HepG2 (cell line): ENCODE measurements at regions not wholly inside any gene's neighbourhood (a gene's known extent, or its start where the extent isn't known, plus 50 kb on each side); places are given as distances from the start of the nearest gene placed in this dataset.

Experiments used
- ATAC-seq: fragments of 200-7000 bp; cut with Tn5 transposase; 3 replicates; pipeline ENCODE4 v1.9.1; 2020; ENCODE audit warnings: mild to moderate bottlenecking, moderate library complexity
- BruUV-seq: library from RNA; stranded (reverse); fragments of 400-500 nt; replicated peaks from 2 replicates; lab custom pipeline; 2021; lab: Mats Ljungman, UMichigan
- CTCF ChIA-PET: fragments of 300-600 bp; formaldehyde crosslinking; extraction: SDS; loops from one replicate; lab custom pipeline; 2021; ENCODE audit warnings: low total read pairs, inconsistent platforms, low intra/inter-chr PET ratio; lab: Yijun Ruan, JAX
- POLR2A ChIA-PET: fragments of 350-600 bp; sonication (Branson Sonifier 250); formaldehyde crosslinking; loops from one replicate; lab custom pipeline; 2020; ENCODE audit warnings: antibody characterized with exemption, inconsistent platforms; lab: Yijun Ruan, JAX
- DNase-seq: peaks from one replicate; pipeline ENCODE4 v3.0.0-alpha.2; 2015; ENCODE audit warnings: low spot score
- FAIRE-seq: peaks from 3 replicates; lab custom pipeline; 2011; peaks lifted over from hg19 to GRCh38; lab: Jason Lieb, UNC
- H2AFZ ChIP-seq: one replicate; pipeline ENCODE4 v1.6.1; 2011; ENCODE audit warnings: low read length, inconsistent platforms
- H3K27ac ChIP-seq: fragments of 300-600 bp; 3 replicates; pipeline ENCODE4 v1.8.0; 2011; ENCODE audit warnings: mixed run types, mild to moderate bottlenecking, mixed read lengths, low read length, inconsistent platforms; ENCODE audit not compliant: insufficient read depth; ENCODE audit errors: extremely low read length
- H3K27me3 ChIP-seq, 2 experiments: fragments of 200-600 bp in 1 of 2; 2 replicates in 1 of 2; 3 replicates in 1 of 2; pipeline versions ENCODE4 v1.6.0 to v1.8.0; 2011; ENCODE audit warnings: low read length in 2 of 2, mild to moderate bottlenecking in 2 of 2, moderate library complexity in 2 of 2, inconsistent platforms in 1 of 2; ENCODE audit not compliant: insufficient read depth in 2 of 2, control insufficient read depth in 1 of 2
- H3K36me3 ChIP-seq, 2 experiments: fragments of 200-600 bp in 1 of 2; replicated peaks in 1 of 2; 2 replicates in 1 of 2; 3 replicates in 1 of 2; pipeline versions ENCODE4 v1.5.1 to v1.8.0; 2011; ENCODE audit warnings: low read length in 2 of 2, inconsistent platforms in 1 of 2; ENCODE audit not compliant: insufficient read depth in 2 of 2, control insufficient read depth in 1 of 2
- H3K4me1 ChIP-seq: 2 replicates; pipeline ENCODE4 v1.5.1; 2012; ENCODE audit warnings: low read length, inconsistent platforms; ENCODE audit not compliant: insufficient read depth
- H3K4me2 ChIP-seq: 2 replicates; pipeline ENCODE4 v1.6.0; 2011; ENCODE audit warnings: low read depth, low read length, inconsistent platforms
- H3K4me3 ChIP-seq, 3 experiments: fragments of 200-600 bp in 1 of 3; sonication (generic), shearing (Covaris generic) in 1 of 3; replicated peaks in 1 of 3; 2 replicates each; pipeline ENCODE4 v1.5.1; 2011 to 2016; ENCODE audit warnings: low read length in 3 of 3, inconsistent platforms in 2 of 3, low read depth in 2 of 3, mild to moderate bottlenecking in 2 of 3, control low read depth in 1 of 3, mixed read lengths in 1 of 3; ENCODE audit not compliant: insufficient read depth in 1 of 3
- H3K79me2 ChIP-seq: one replicate; pipeline ENCODE4 v1.6.1; 2011; ENCODE audit warnings: low read length, inconsistent platforms; ENCODE audit not compliant: insufficient read depth
- H3K9ac ChIP-seq: 2 replicates; pipeline ENCODE4 v1.6.0; 2011; ENCODE audit warnings: mild to moderate bottlenecking, low read depth, low read length, inconsistent platforms; ENCODE audit not compliant: insufficient read depth
- H3K9me3 ChIP-seq: 2 replicates; pipeline ENCODE4 v1.5.1; 2012; ENCODE audit warnings: mild to moderate bottlenecking, low read length
- H4K20me1 ChIP-seq: 2 replicates; pipeline ENCODE4 v1.6.0; 2011; ENCODE audit warnings: inconsistent platforms, mild to moderate bottlenecking, low read length, moderate library complexity; ENCODE audit not compliant: insufficient read depth
- BCL6 ChIP-seq: IDR thresholded peaks from 2 replicates; pipeline ENCODE4 v1.6.1; 2016; ENCODE audit warnings: missing genetic modification reagents, missing compliant biosample characterization
- FOXA1 ChIP-seq, 2 experiments: fragments of 450-650 bp in 1 of 2; sonication (generic) in 1 of 2; formaldehyde crosslinking in 1 of 2; IDR thresholded peaks; 2 replicates each; pipeline versions ENCODE4 v1.4.0 to v1.6.1; 2016 to 2020; ENCODE audit warnings: missing genetic modification reagents in 1 of 2
- FOXA3 ChIP-seq: IDR thresholded peaks from 2 replicates; pipeline ENCODE4 v1.6.1; 2016; ENCODE audit warnings: missing genetic modification reagents, missing compliant biosample characterization
- HES4 ChIP-seq: sonication (generic); formaldehyde crosslinking; IDR thresholded peaks from 2 replicates; pipeline ENCODE4 v1.9.0; 2021; ENCODE audit warnings: mild to moderate bottlenecking, missing genetic modification reagents, borderline replicate concordance
- POGZ ChIP-seq: sonication (generic); formaldehyde crosslinking; IDR thresholded peaks from 2 replicates; pipeline ENCODE4 v1.4.0; 2020; ENCODE audit warnings: mild to moderate bottlenecking, missing genetic modification reagents
- SOX5 ChIP-seq: IDR thresholded peaks from 2 replicates; pipeline ENCODE4 v1.6.1; 2016; ENCODE audit warnings: borderline replicate concordance
- SOX6 ChIP-seq, 2 experiments: fragments of 450-650 bp in 1 of 2; sonication (generic) in 1 of 2; formaldehyde crosslinking in 1 of 2; IDR thresholded peaks; 2 replicates each; pipeline versions ENCODE4 v1.4.0 to v1.6.1; 2017 to 2020; ENCODE audit warnings: antibody characterized with exemption in 1 of 2, mild to moderate bottlenecking in 1 of 2, missing genetic modification reagents in 1 of 2
- ZNF18 ChIP-seq: sonication (generic); formaldehyde crosslinking; IDR thresholded peaks from 2 replicates; pipeline ENCODE4 v1.8.0; 2022; ENCODE audit warnings: mild to moderate bottlenecking, missing genetic modification reagents; ENCODE audit not compliant: insufficient replicate concordance
- WGBS: methylation state at CpG from one replicate; pipeline ENCODE4 v1.1.6; 2017; ENCODE audit warnings: low lambda C conversion rate; 5-methylcytosine and 5-hydroxymethylcytosine counted together
- in situ Hi-C: cut with HindIII; loops from 2 replicates; pipeline ENCODE4 v1.10.0; 2017; ENCODE audit warnings: low pct_unique_long_range_greater_than_20kb; ENCODE audit not compliant: extremely low pct_ligation_motif_present
- intact Hi-C: fragments of 100-400 bp; cut with micrococcal nuclease; formaldehyde crosslinking; loops from one replicate; pipeline ENCODE4 v1.10.0; 2022; ENCODE audit not compliant: unreplicated experiment
- TF ChIP-seq, protein P1 (sequence below): sonication (generic); formaldehyde crosslinking; IDR thresholded peaks from 2 replicates; pipeline ENCODE4 v1.5.0; 2020; ENCODE audit warnings: missing genetic modification reagents
- TF ChIP-seq, protein P2 (sequence below): sonication (generic); formaldehyde crosslinking; IDR thresholded peaks from 2 replicates; pipeline ENCODE4 v1.5.0; 2020; ENCODE audit warnings: missing genetic modification reagents
- TF ChIP-seq, protein P3 (sequence below): sonication (generic); formaldehyde crosslinking; IDR thresholded peaks from 2 replicates; pipeline ENCODE4 v1.4.0; 2020; ENCODE audit warnings: mild to moderate bottlenecking, missing genetic modification reagents
- TF ChIP-seq, protein P4 (sequence below): sonication (generic); formaldehyde crosslinking; IDR thresholded peaks from 2 replicates; pipeline ENCODE4 v1.4.0; 2020; ENCODE audit warnings: missing genetic modification reagents
- TF ChIP-seq, protein P5 (sequence below): sonication (generic); IDR thresholded peaks from 2 replicates; pipeline ENCODE4 v1.6.1; 2016; ENCODE audit warnings: low read depth, borderline replicate concordance

DNA sequence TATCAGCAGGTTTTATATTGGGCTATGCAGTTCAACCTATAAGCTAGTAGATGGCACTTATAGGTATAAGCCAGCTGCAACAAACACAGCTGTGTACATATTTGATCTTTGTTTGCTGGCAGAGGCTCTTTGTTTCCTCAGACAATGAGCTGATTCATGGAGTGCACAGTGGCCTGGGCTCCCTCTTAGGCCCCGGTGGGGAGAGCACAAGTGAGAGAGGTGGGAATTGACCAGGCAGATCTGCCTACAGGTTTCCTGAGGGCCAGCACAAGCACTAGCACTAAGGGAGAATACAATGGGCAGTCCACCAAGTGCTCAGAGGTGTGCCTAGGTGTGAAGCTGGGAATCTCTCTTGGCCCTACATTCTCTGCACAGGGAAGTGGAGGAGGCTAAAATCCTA, 1390.7 kb downstream of the SLITRK5 start:
- ATAC-seq (peak; percentile 95), FAIRE-seq (no peak), DNase-seq (peak; percentile 65)
- Histone ChIP-seq H3K36me3 (no peaks in the 10 kb centered on the region), H3K4me3 (no peak overlapping the region), H2AFZ (no peak overlapping the region), H3K4me2 (peak overlapping the region; percentile 18; the same call in 1 of the 2 replicates), H3K79me2 (no peaks in the 10 kb centered on the region), H3K9me3 (no peaks in the 10 kb centered on the region), H3K27ac (no peak overlapping the region), H3K9ac (no peak overlapping the region), H3K27me3 (no peaks in the 10 kb centered on the region), H3K4me1 (peaks cover 7% of the 10 kb centered on the region), H4K20me1 (no peaks in the 10 kb centered on the region)
- in situ Hi-C loops = loop anchor here (25.0 kb wide), 1 partner anchor 1000 kb away; no protein-coding TSS in a partner anchor
- no TSS peak for BruUV-seq
- no CpG with 5 or more reads among the region's 1 CpG for WGBS
- CTCF ChIA-PET = no interaction called here
- POLR2A ChIA-PET = no interaction called here
- intact Hi-C loops = loop anchor here (10.0 kb wide), 1 partner anchor 177 kb away; no protein-coding TSS in a partner anchor
- TF ChIP-seq POGZ (CRISPR knock-in tag) = 0 out of 2 replicates have a peak, but pooled peaks have one; percentile 21
- TF ChIP-seq ZNF18 = peak; percentile 54
- no peak for TF ChIP-seq FOXA1 (IDR thresholded peaks at IDR 0.05)
- TF ChIP-seq FOXA1 (CRISPR knock-in tag; IDR thresholded peaks at IDR 0.05) = peak; percentile 56; the same call in 1 of the 2 replicates
- TF ChIP-seq, protein P1, sequence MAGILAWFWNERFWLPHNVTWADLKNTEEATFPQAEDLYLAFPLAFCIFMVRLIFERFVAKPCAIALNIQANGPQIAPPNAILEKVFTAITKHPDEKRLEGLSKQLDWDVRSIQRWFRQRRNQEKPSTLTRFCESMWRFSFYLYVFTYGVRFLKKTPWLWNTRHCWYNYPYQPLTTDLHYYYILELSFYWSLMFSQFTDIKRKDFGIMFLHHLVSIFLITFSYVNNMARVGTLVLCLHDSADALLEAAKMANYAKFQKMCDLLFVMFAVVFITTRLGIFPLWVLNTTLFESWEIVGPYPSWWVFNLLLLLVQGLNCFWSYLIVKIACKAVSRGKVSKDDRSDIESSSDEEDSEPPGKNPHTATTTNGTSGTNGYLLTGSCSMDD (CRISPR knock-in tag) = no peak
- TF ChIP-seq, protein P2, sequence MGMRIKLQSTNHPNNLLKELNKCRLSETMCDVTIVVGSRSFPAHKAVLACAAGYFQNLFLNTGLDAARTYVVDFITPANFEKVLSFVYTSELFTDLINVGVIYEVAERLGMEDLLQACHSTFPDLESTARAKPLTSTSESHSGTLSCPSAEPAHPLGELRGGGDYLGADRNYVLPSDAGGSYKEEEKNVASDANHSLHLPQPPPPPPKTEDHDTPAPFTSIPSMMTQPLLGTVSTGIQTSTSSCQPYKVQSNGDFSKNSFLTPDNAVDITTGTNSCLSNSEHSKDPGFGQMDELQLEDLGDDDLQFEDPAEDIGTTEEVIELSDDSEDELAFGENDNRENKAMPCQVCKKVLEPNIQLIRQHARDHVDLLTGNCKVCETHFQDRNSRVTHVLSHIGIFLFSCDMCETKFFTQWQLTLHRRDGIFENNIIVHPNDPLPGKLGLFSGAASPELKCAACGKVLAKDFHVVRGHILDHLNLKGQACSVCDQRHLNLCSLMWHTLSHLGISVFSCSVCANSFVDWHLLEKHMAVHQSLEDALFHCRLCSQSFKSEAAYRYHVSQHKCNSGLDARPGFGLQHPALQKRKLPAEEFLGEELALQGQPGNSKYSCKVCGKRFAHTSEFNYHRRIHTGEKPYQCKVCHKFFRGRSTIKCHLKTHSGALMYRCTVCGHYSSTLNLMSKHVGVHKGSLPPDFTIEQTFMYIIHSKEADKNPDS (CRISPR knock-in tag) = no peak
- TF ChIP-seq SOX5 (CRISPR knock-in tag) = peak; percentile 93; the same call in 1 of the 2 replicates
- TF ChIP-seq, protein P3, sequence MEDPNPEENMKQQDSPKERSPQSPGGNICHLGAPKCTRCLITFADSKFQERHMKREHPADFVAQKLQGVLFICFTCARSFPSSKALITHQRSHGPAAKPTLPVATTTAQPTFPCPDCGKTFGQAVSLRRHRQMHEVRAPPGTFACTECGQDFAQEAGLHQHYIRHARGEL (CRISPR knock-in tag) = no peak
- TF ChIP-seq, protein P4, sequence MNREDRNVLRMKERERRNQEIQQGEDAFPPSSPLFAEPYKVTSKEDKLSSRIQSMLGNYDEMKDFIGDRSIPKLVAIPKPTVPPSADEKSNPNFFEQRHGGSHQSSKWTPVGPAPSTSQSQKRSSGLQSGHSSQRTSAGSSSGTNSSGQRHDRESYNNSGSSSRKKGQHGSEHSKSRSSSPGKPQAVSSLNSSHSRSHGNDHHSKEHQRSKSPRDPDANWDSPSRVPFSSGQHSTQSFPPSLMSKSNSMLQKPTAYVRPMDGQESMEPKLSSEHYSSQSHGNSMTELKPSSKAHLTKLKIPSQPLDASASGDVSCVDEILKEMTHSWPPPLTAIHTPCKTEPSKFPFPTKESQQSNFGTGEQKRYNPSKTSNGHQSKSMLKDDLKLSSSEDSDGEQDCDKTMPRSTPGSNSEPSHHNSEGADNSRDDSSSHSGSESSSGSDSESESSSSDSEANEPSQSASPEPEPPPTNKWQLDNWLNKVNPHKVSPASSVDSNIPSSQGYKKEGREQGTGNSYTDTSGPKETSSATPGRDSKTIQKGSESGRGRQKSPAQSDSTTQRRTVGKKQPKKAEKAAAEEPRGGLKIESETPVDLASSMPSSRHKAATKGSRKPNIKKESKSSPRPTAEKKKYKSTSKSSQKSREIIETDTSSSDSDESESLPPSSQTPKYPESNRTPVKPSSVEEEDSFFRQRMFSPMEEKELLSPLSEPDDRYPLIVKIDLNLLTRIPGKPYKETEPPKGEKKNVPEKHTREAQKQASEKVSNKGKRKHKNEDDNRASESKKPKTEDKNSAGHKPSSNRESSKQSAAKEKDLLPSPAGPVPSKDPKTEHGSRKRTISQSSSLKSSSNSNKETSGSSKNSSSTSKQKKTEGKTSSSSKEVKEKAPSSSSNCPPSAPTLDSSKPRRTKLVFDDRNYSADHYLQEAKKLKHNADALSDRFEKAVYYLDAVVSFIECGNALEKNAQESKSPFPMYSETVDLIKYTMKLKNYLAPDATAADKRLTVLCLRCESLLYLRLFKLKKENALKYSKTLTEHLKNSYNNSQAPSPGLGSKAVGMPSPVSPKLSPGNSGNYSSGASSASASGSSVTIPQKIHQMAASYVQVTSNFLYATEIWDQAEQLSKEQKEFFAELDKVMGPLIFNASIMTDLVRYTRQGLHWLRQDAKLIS (CRISPR knock-in tag) = no peak
- no peak for TF ChIP-seq SOX6 (IDR thresholded peaks at IDR 0.05)
- TF ChIP-seq SOX6 (CRISPR knock-in tag; IDR thresholded peaks at IDR 0.05) = peak; percentile 88
- TF ChIP-seq, protein P5, sequence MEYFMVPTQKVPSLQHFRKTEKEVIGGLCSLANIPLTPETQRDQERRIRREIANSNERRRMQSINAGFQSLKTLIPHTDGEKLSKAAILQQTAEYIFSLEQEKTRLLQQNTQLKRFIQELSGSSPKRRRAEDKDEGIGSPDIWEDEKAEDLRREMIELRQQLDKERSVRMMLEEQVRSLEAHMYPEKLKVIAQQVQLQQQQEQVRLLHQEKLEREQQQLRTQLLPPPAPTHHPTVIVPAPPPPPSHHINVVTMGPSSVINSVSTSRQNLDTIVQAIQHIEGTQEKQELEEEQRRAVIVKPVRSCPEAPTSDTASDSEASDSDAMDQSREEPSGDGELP = peak; percentile 97
- 0 out of 2 replicates have a peak, but pooled peaks have one; percentile 21 for TF ChIP-seq BCL6 (CRISPR knock-in tag)
- TF ChIP-seq HES4 (CRISPR knock-in tag) = no peak
- TF ChIP-seq FOXA3 = peak; percentile 68
